ENCODE measurements at regions not wholly inside any gene's neighbourhood (a gene's known extent, or its start where the extent isn't known, plus 50 kb on each side); places are given as distances from the start of the nearest gene placed in this dataset.

- TF ChIP-seq, protein P1, sequence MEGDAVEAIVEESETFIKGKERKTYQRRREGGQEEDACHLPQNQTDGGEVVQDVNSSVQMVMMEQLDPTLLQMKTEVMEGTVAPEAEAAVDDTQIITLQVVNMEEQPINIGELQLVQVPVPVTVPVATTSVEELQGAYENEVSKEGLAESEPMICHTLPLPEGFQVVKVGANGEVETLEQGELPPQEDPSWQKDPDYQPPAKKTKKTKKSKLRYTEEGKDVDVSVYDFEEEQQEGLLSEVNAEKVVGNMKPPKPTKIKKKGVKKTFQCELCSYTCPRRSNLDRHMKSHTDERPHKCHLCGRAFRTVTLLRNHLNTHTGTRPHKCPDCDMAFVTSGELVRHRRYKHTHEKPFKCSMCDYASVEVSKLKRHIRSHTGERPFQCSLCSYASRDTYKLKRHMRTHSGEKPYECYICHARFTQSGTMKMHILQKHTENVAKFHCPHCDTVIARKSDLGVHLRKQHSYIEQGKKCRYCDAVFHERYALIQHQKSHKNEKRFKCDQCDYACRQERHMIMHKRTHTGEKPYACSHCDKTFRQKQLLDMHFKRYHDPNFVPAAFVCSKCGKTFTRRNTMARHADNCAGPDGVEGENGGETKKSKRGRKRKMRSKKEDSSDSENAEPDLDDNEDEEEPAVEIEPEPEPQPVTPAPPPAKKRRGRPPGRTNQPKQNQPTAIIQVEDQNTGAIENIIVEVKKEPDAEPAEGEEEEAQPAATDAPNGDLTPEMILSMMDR (IDR thresholded peaks at IDR 0.05), result no peak
- TF ChIP-seq POLR2A (IDR thresholded peaks at IDR 0.05), result no peak
- TF ChIP-seq POLR2AphosphoS5 (IDR thresholded peaks at IDR 0.05; ENCODE audit: insufficient read depth in 1 of 2, low read depth in 1 of 2), result no peak
Measured at GRCh38 chr16:66050991-66051390, 315.5 kb upstream of the CDH5 start.
